ENCODE measurements at regions not wholly inside any gene's neighbourhood (a gene's known extent, or its start where the extent isn't known, plus 50 kb on each side); places are given as distances from the start of the nearest gene placed in this dataset.

- H3K79me1 ChIP-seq (ENCODE audit: insufficient read depth, low read depth, low read length, poor library complexity, severe bottlenecking): no peaks in the 10 kb centered on the region
- no peaks in the 10 kb centered on the region for H4K20me1 ChIP-seq (ENCODE audit: control insufficient read depth, insufficient read depth, insufficient read length)
- peaks cover 9 to 11% of the 10 kb centered on the region in 2 experiments for H3K4me1 Mint-ChIP-seq
- H3K4me1 ChIP-seq (ENCODE audit: insufficient read depth, low read length): no peaks in the 10 kb centered on the region
- TF ChIP-seq, protein P1, sequence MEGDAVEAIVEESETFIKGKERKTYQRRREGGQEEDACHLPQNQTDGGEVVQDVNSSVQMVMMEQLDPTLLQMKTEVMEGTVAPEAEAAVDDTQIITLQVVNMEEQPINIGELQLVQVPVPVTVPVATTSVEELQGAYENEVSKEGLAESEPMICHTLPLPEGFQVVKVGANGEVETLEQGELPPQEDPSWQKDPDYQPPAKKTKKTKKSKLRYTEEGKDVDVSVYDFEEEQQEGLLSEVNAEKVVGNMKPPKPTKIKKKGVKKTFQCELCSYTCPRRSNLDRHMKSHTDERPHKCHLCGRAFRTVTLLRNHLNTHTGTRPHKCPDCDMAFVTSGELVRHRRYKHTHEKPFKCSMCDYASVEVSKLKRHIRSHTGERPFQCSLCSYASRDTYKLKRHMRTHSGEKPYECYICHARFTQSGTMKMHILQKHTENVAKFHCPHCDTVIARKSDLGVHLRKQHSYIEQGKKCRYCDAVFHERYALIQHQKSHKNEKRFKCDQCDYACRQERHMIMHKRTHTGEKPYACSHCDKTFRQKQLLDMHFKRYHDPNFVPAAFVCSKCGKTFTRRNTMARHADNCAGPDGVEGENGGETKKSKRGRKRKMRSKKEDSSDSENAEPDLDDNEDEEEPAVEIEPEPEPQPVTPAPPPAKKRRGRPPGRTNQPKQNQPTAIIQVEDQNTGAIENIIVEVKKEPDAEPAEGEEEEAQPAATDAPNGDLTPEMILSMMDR (conservative IDR thresholded peaks at IDR 0.05): no peak
- H3K4ac ChIP-seq (ENCODE audit: low read depth, low read length): no peak overlapping the region
- H2AFZ ChIP-seq (ENCODE audit: low read length): no peak overlapping the region
- no CpG with 5 or more reads among the region's 3 CpGs for WGBS (ENCODE audit: extremely low coverage, insufficient read length, low lambda C conversion rate)
- no peak overlapping the region for H3K56ac ChIP-seq (ENCODE audit: insufficient read length, low read depth, low read length)
- no peaks in the 10 kb centered on the region for H3K79me2 ChIP-seq (ENCODE audit: insufficient read depth, low read length)
- no peak overlapping the region for H2BK120ac ChIP-seq (ENCODE audit: low read depth, low read length, poor library complexity, severe bottlenecking)
- no peak overlapping the region for H2AK5ac ChIP-seq (ENCODE audit: insufficient read length, low read length)
- no peak overlapping the region for H2BK20ac ChIP-seq (ENCODE audit: low read depth, low read length, poor library complexity, severe bottlenecking)
- H3K27me3 ChIP-seq (ENCODE audit: insufficient read depth, low read length): no peaks in the 10 kb centered on the region
- H3K27ac Mint-ChIP-seq: no peak overlapping the region
- H2BK12ac ChIP-seq (ENCODE audit: insufficient read length, low read depth, low read length): no peak overlapping the region
- H3K23me2 ChIP-seq (ENCODE audit: insufficient read length, low read depth, low read length, poor library complexity, severe bottlenecking): no peaks in the 10 kb centered on the region
- no peaks in the 10 kb centered on the region for H3K9me3 ChIP-seq (ENCODE audit: control insufficient read depth, low read depth, low read length)
- H3K14ac ChIP-seq (ENCODE audit: insufficient read depth, low read length): no peak overlapping the region
- no peaks in the 10 kb centered on the region for H3K27me3 Mint-ChIP-seq (ENCODE audit: low read depth)
- DNase-seq: no peak
- H3K9me3 Mint-ChIP-seq: peaks cover 0 to 7% of the 10 kb centered on the region in 2 experiments; a peak in 4 of 5 replicates
- no peak overlapping the region for H2BK5ac ChIP-seq (ENCODE audit: insufficient read length, low read length)
- H3K27ac ChIP-seq (ENCODE audit: insufficient read length, low read depth, low read length): no peak overlapping the region
- no peak overlapping the region for H4K5ac ChIP-seq (ENCODE audit: insufficient read length, low read depth, low read length)
- H3K9ac ChIP-seq (ENCODE audit: extremely low read depth, insufficient read length, low read length): no peak overlapping the region
- H3K36me3 Mint-ChIP-seq (ENCODE audit: insufficient read depth in 1 of 3, low read depth in 3 of 3): peaks cover 5 to 13% (median 5%) of the 10 kb centered on the region in 3 experiments; a peak in 4 of 7 replicates
- no peak overlapping the region for H4K91ac ChIP-seq (ENCODE audit: insufficient read length, low read depth, low read length)
- H3T11ph ChIP-seq (ENCODE audit: low read length): no peak overlapping the region
- H4K8ac ChIP-seq (replicated peaks; ENCODE audit: insufficient read length, low read depth, low read length): no peak overlapping the region
- no peak overlapping the region for H3K4me3 Mint-ChIP-seq
- H3K23ac ChIP-seq (ENCODE audit: insufficient read length, low read depth, low read length): no peak overlapping the region
- no peak overlapping the region for H3K18ac ChIP-seq (ENCODE audit: insufficient read length, low read depth, low read length)
- H2BK15ac ChIP-seq (ENCODE audit: low read depth, low read length): no peak overlapping the region
- H3K4me2 ChIP-seq (ENCODE audit: insufficient read depth, insufficient read length, low read length): no peak overlapping the region
These were observed 59.1 kb downstream of the CEP43 start for GRCh38 chr6:167058261-167058660.
